GM12878 (cell line): ENCODE measurements at regions not wholly inside any gene's neighbourhood (a gene's known extent, or its start where the extent isn't known, plus 50 kb on each side); places are given as distances from the start of the nearest gene placed in this dataset.

Source experiments
- ASH2L ChIP-seq: fragments of 300-600, 200-600 bp; sonication (generic); IDR thresholded peaks from 2 replicates; pipeline ENCODE4 v1.6.1; 2017; ENCODE audit warnings: low read depth, mild to moderate bottlenecking, borderline replicate concordance
- CHD2 ChIP-seq: IDR thresholded peaks from 2 replicates; pipeline ENCODE4 v1.6.1; 2011; ENCODE audit warnings: low read depth, low read length, improper control_type of control experiment, borderline replicate concordance
- IKZF2 ChIP-seq, 2 experiments: fragments of 450-650 bp; IDR thresholded peaks; 2 replicates each; pipeline ENCODE4 v1.6.1; 2017; ENCODE audit warnings: mild to moderate bottlenecking in 2 of 2, moderate library complexity in 2 of 2
- JUND ChIP-seq: IDR thresholded peaks from 2 replicates; pipeline ENCODE4 v1.6.1; 2012; ENCODE audit warnings: low read depth, mild to moderate bottlenecking, low read length, improper control_type of control experiment, moderate library complexity
- PRDM15 ChIP-seq: fragments of 450-650 bp; formaldehyde crosslinking; IDR thresholded peaks from 2 replicates; pipeline ENCODE4 v1.4.0; 2020; ENCODE audit warnings: mild to moderate bottlenecking, moderate library complexity
- SMARCA5 ChIP-seq: fragments of 450-650 bp; IDR thresholded peaks from 2 replicates; pipeline ENCODE4 v1.6.1; 2017; ENCODE audit warnings: mild to moderate bottlenecking
- STAT3 ChIP-seq: IDR thresholded peaks from 2 replicates; pipeline ENCODE4 v1.6.1; 2011; ENCODE audit warnings: low read depth, low read length, improper control_type of control experiment
- WRNIP1 ChIP-seq: IDR thresholded peaks from 2 replicates; pipeline ENCODE4 v1.6.1; 2011; ENCODE audit warnings: low read depth, low read length, improper control_type of control experiment, borderline replicate concordance
- TF ChIP-seq, protein P1 (sequence below): fragments of 450-650 bp; IDR thresholded peaks from 2 replicates; pipeline ENCODE4 v1.6.1; 2017; ENCODE audit warnings: mild to moderate bottlenecking, moderate library complexity

- TF ChIP-seq ASH2L: no peak
- no peak for TF ChIP-seq SMARCA5
- TF ChIP-seq CHD2: peak; percentile 77
- TF ChIP-seq JUND: no peak
- TF ChIP-seq, protein P1, sequence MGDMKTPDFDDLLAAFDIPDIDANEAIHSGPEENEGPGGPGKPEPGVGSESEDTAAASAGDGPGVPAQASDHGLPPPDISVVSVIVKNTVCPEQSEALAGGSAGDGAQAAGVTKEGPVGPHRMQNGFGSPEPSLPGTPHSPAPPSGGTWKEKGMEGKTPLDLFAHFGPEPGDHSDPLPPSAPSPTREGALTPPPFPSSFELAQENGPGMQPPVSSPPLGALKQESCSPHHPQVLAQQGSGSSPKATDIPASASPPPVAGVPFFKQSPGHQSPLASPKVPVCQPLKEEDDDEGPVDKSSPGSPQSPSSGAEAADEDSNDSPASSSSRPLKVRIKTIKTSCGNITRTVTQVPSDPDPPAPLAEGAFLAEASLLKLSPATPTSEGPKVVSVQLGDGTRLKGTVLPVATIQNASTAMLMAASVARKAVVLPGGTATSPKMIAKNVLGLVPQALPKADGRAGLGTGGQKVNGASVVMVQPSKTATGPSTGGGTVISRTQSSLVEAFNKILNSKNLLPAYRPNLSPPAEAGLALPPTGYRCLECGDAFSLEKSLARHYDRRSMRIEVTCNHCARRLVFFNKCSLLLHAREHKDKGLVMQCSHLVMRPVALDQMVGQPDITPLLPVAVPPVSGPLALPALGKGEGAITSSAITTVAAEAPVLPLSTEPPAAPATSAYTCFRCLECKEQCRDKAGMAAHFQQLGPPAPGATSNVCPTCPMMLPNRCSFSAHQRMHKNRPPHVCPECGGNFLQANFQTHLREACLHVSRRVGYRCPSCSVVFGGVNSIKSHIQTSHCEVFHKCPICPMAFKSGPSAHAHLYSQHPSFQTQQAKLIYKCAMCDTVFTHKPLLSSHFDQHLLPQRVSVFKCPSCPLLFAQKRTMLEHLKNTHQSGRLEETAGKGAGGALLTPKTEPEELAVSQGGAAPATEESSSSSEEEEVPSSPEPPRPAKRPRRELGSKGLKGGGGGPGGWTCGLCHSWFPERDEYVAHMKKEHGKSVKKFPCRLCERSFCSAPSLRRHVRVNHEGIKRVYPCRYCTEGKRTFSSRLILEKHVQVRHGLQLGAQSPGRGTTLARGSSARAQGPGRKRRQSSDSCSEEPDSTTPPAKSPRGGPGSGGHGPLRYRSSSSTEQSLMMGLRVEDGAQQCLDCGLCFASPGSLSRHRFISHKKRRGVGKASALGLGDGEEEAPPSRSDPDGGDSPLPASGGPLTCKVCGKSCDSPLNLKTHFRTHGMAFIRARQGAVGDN: no peak
- TF ChIP-seq WRNIP1: no peak
- no peak for TF ChIP-seq STAT3
- peak in 1 of 2 experiments; percentile 38; a peak in 2 of 4 replicates for TF ChIP-seq IKZF2 (IDR thresholded peaks at IDR 0.05)
- TF ChIP-seq PRDM15 (CRISPR knock-in tag): no peak
These were observed 590.0 kb downstream of the METTL15 start (continued) for GRCh38 chr11:28697920-28698827.
